DMS114 treated with DMSO at 0.1 percent for 48 hours (cell line): ENCODE measurements at regions not wholly inside any gene's neighbourhood (a gene's known extent, or its start where the extent isn't known, plus 50 kb on each side); places are given as distances from the start of the nearest gene placed in this dataset.
"Not testable (repeated sequence)": the region's sequence is repeated elsewhere in the genome, so short reads cannot be mapped to it uniquely, and the experiment has no call there.

Source experiments
- DNase-seq: peaks from one replicate; lab custom pipeline; 2025; ENCODE audit not compliant: unreplicated experiment; lab: John Stamatoyannopoulos, UW

DNA sequence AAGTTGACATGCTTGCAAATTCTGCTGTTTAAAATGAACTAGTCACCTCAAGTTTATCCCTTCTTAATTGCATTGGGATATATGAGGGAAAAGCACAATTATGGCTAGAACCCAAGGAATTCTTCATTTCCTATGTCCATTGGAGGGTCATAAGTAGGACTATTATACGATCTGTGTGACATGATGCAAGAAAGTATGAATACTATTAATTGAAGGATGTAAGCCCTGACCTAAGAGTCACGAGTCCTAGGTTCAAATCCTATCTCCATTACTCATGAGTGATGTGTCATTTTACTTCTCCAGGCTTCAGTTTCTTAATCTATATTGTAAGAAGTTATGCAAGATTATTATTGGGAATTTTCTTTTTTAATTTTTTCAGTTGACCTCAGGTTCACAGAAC is 542.9 kb upstream of the GRIA3 start:
- no peak for DNase-seq

DNA sequence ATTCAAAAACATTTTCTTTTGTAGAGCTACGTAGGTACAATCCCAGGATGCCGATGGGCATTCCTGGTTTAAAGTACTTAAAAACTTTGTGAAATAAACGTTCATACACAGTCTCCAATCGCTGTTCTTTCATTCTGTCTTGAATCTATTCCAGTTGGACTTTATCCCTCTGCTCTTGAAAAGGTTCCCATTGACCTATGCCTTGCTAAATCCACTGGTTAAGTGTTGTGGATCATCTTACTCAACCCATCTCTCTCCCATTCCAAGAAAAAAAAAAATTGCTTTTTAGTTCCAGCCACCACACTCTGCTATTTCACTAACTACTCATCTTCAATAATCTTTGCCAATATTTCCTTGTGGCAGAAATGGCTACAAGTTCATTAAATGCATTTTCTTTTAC is 542.3 kb upstream of the GRIA3 start:
- no peak for DNase-seq

DNA sequence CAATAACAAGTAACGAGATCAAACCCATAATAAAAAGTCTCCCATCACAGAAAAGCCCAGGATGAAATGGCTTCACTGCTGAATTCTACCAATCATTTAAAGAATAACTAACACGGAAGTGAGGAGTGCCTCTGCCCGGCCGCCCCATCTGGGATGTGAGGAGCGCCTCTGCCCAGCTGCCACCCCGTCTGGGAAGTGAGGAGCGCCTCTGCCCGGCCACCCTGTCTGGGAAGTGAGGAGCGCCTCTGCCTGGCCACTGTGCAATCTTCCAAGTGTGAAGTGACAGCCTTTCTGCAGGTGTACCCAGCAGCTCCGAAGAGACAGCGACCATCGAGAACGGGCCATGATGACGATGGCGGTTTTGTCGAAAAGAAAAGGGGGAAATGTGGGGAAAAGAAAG is 528.8 kb upstream of the GRIA3 start:
- not testable (repeated sequence) for DNase-seq

DNA sequence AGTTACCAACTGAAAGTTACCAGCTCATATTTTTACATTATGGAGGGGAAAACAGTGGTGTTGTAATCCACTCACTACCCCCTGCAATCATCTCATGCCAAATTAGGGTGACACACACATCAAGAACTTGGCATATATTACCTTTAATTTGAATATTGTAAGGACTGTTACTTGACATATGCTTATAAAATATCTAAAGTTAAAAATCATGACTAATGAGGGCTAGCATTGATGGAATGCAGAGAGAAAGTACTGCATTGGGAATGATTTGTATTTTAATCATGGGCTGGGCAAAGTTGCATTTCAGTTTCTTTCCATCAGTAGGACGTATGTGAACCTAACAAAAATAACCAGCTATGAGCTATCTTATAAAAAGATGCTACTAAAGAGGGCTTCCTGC is 517.5 kb upstream of the GRIA3 start:
- no peak for DNase-seq

DNA sequence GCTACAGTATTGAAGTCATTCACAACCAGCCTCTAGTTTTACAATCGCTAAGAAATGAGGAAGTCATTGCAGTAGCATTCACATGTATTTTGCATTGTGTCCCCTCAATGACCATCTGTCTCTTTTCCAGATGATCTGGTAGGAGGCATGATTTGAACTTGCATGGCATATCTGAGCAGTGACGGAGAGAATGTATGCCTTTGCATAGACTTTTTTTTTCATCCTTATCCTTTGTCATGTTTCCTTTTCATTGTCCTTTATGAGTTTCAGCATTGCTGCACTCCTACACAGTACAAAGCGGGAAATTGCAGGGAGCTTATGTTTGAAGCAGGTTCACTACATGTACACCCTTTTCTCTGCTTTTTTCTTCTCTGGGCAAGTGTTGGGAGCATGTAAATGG is 516.4 kb upstream of the GRIA3 start:
- no peak for DNase-seq

DNA sequence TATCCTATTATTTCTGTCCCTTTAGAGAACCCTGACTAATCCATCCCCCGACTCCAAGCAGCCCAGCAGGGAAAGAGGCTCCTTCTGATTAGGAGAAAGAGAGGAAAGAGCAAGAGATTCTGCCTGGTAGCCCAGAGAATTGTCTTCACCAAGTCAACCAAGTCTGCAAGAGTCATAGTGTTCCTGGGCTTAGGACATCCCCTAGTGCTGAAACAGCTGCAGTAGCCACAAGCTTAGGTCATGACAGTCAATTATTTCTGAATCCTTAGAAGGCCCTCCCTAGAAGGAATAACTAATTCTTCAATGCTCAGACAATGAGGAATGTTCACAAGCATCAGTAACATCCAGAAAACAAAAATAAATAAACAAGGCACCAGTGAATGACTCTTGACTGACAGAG is 480.3 kb upstream of the GRIA3 start:
- DNase-seq: no peak

DNA sequence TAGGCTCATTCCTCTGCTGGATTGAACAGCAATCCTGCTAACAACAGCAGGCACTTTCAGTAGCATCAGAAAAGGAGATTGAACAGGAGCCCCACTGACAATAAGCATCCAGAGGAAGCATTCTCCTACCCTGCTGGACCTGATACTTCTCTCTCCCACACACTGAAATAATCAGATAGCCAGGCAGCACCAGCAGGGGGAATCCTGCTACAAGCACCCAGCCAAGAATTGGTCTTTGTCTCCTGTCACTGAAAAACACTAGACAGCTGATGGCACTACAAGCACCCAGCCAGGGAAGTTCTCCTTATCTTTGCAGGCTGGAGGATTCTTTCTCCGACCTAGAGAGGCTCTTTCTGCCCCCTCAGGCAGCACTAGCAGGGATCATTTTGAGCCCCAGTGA is 444.3 kb upstream of the GRIA3 start:
- no peak for DNase-seq

DNA sequence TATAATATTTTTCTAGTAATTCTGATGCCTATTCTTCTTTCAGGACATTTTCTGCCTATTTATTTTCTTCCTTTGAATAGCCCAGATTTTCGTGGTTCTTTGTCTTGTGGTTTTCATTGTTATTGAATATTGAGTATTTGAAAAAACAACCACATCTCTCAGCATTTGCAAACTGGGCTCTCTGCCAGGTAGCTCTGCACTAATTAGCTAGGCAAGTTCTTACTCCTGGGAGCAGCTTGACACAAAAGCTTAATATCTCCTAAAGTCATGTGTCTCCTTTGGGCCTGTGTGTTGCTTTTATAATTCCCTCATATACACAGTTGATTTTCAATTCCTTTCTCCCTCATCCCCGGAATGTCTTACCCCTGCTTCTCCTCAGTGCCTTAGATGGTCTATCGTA is 413.5 kb upstream of the GRIA3 start:
- no peak for DNase-seq

DNA sequence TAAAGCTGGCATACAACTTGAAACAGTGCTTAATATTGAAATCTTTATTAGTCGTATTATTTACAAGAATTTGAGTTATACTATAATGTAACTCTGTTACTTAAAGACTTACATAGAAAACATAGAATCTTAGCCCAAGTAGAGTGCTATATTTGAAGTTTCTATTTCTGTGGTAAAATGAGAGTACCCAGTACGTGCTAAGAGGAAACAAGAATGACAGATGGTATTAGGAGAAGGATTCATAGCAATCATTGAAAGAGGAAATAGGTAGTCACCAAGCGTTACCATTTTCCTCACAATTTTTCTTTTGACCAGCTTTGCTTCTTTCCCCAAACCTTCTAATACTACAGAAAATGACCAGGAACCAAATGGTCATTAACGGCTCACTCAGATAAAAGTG is 412.1 kb upstream of the GRIA3 start:
- no peak for DNase-seq

DNA sequence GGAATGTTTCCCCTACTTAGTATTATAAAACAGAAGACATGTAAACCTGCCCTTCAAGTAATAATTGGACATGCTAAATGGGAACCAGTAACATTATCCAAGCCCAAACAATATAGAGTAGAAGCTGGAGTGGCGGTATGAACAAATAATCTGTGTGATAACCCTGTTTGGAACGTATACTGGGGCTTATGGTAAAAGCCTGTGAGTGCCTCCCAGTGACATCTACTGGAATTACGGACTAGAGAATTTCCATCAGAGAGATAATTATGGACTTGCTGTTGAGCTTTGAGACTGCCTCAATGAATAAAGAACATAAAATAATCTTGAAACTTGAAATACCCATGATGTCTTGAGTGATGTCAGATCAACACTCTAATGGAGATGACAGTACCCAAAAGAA is 406.3 kb upstream of the GRIA3 start:
- DNase-seq: no peak

DNA sequence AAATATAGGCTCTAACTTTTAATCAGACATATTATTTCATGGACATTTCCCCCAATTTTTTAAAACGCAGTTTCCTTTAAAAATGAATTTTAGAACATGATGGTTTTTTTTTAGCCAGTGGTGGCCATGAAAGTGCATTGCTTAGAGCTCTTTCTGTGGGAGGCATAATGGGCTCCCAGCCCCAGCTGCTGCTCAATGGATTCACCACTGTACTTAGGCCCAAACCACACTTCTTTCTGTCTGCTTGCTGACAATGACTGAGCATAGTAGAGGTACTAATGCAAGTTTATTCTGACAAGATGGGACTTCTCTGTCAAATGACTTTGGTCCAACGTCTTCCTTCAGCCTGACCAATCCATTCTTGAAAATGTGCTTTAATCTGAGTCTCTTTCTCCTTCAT is 400.2 kb upstream of the GRIA3 start:
- DNase-seq: no peak

DNA sequence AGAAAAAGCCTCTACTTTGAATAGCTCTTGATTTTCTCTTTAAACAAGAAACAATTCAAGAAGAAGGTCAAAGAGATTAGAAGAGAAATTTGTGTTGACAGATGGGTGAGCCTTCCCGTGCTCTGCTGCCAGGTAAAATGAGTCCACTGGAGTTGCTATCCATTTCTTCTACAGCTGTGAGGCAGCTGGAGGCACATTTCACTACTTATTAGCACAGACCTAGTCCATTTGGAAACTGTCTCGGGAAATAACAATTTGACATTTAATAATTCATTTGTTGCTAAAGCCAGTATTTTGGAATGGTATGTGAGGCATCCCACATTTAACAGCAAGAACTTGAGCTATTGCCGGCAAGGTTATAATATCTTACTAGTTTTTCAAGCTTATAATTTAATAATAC is 396.8 kb upstream of the GRIA3 start:
- DNase-seq: no peak

DNA sequence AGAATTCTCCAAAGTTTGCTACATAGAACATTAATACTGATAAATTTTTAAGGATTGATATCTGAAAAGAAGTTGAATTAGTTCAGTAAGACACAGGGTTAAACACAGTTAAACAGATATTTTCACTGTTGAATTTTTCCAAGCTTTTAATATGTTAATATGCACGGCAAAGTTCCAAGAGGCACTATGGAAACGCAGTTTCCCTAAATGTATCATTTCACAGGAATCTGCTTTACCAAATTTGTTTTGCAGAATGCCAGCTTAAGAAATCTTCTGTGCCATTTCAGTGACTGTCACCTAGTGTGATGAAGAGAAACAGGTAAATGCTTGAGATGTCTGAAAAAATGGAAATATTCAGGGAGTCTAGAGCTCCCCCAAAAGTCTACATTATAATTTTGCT is 395.9 kb upstream of the GRIA3 start:
- DNase-seq: no peak

DNA sequence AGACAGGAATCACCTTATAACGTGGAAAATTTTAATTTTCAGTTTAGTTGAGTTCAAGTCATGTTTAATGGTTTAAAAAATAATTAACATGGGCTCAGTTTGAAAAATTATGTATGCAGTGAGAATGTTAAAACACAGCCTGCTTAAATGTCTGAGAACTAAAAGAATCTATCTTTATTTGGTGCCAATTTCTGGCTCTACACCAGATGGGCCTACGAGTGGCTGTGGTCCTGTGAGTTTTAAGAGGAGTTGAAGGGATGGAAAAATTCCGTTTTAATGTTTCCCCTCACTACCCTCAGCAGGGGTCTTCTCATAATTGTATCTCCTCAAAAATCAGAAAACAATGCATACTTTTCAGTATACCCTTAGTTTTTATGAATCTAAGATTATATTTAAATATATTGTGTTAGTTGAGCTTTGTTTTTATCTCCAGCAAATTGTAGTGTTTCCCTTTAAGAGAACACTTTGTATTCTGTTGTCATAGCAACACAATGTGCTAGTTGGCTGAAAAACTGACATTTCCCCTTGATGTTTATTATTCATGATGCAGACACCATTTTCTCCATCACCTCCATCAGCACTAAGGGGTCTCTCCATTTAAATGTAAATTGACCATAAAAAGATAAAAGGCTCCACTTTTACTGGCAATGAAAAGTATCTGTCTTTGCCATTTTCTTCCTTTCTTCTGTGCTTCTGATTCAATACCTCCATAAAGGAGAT is 393.5 kb upstream of the GRIA3 start:
- no peak for DNase-seq

DNA sequence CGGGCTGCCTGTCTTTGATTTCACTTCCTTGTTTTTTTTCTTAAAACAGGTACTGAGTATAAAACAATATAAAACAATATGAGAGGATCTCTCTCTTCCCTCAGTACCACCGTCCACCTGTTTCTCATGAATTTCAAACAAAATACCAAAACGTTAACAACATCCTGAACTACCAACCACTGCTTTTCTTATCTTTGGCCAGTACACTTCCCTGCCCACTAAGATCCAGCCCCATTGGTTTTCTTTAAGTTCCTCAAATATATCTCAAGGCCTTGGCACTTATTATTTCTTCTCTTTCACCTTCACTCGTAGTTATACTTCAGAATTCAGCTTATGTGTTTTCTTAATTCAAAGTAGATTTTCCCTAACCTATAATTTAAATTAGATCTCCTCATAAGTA is 370.2 kb upstream of the GRIA3 start:
- DNase-seq: no peak

DNA sequence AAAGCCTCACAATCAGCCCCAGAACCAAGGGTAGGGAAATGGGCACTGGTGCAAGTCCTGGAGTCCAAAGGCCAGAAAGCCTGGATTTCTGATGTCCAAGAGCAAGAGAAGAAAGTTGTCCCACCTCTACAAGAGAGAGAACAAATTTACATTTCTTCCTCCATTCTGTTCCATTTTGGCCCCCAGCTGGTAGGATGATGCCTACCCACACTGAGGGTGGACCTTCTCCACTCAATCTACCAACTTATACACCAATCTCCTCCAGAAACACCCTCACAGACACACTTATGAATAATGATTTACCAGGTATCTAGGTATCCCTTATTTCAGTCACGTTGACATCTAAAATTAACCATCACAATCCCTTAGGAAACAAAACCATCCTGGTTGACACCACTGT is 367.8 kb upstream of the GRIA3 start:
- no peak for DNase-seq

DNA sequence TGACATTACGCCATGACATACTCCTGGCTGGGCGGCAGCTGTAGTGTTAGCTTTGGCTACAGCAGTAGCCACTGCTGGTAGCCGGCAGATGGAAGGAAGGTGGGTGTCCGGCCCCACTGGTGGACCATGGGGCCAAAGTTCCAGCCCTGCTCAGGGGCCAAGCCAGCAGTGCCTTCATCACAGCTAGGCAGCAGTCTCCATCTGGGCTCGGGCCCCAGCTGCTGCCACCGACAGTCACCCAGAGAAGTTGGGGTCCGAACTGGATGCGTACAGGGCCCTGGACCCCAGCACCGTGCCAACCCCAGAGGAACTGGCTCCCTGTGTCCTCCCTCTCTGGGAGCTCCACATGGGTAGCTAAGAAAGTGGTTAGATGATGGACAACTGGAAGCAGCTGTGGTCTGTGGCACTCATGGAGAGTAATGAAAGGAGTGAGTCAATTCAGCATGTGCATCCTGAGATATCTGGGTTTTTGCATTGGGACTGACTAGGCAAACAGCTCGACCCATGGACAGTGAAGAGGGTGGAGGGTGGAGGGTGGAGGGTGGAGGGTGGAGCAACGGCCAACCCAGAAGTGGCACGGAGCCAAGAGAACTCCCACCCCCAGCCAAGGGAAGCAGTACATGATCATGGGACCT is 366.6 kb upstream of the GRIA3 start:
- DNase-seq: no peak

DNA sequence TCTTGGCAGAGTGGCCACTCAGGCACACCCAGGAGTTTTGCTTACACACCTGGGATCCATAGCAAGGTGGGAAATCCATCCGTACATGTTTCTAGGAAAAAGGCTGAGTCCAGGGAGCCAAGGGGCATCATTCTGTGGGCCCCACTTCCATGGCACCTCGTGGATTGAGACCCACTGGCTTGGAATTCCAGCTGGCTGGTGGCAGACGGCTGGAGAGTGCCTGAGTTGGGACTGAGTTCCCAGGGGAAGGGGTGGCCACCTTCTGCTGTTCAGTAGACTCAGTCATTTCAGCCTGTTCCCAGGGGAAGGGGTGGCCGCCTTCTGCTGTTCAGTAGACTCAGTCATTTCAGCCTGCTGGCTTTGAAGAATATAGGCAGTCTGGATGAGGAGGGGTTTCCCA is 366.0 kb upstream of the GRIA3 start:
- DNase-seq: no peak

DNA sequence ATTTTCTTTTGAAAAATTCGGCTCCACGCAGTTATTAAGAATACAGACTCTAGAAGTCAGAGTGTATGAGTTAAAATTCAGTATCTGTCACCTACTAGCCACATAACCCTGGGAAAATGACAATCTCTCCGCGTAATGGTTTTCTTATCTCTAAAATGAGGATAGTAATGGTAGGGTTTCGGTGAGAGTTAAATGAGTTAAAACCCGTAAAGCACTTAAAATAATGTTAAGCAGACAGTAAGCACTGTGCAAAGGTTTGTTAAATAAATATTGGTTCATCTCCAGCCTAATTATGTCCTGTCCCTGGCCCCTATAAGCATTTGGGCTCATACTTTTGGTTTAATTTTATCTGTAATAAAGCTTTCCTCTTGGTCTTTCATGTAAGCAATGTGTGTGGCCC is 350.8 kb upstream of the GRIA3 start:
- no peak for DNase-seq

DNA sequence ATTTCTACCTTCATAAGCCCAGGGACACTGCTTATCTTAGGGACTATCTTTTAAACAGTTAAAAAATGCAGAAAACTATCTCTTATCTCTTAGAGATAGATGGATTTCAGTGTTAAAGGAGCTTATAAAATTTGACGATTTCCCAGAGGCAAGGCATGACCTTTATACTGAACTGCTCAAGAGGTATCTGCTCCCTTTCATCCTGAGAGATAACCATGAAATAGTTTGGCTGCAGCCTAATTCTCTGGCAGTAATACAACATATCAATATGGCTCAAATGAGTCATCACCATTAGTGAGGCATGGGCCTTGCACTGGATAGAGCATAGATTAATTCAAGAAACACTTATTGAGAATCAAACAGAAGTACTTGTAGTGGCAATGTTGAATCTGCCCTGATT is 348.2 kb upstream of the GRIA3 start:
- no peak for DNase-seq

DNA sequence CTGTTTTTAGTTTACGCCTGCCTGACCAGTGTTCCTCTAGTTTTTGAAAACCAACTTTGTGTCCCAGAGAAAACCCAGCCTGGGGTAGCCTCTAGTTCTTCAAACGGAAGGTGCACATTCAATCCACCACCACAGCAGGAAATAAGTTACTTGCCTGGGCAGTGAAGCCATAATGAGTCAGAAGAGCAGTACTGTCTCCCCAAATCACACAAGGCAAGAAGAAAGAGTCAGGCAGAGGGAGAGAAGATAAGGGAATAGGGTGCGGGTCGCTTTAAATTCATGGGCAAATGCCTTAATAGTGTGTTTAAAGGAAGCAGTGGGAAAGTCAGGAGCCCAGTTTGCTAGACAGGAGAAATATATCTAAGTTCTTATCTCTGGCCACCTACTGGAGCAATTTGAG is 333.8 kb upstream of the GRIA3 start:
- no peak for DNase-seq

DNA sequence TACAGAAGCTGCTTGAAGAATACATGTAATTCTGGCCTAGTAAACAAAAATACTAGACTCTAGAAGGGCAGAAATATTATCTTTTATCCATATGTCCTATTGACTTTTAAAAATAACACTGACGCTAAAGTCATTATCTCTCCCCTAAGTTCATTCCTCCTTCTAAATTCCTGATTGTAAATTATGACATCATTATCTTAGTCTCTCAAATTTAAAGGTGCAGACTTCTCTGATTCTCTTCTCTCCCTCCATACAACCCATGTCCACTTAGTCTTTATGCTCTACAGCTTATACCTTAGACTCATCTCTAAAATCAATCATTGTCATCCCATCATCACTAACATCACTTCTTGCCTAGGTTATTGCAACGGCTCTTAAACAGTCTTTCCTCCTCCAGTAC is 327.9 kb upstream of the GRIA3 start:
- DNase-seq: no peak

DNA sequence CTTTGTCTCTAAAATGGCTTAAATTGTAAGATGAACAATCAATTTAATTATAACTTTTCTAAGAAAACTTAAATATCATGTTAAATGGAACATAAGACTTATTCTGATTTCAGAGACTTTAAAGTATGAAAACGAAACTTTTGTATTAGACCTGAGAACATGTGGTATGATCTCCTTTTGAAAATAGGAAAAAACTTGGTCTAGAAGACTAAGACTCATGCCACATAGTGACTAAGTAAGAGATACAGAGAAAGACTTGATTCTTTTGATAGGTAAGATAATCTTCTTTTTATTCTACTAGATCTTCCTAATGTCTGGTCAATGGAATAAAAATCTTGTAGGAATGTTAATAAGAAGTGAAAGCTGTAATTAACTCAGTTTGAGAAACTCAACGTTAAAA is 326.3 kb upstream of the GRIA3 start:
- DNase-seq: no peak
